Kidney epithelial cell (primary cell): ENCODE measurements at regions not wholly inside any gene's neighbourhood (a gene's known extent, or its start where the extent isn't known, plus 50 kb on each side); places are given as distances from the start of the nearest gene placed in this dataset.

ENCODE experiments used
- DNase-seq: peaks from one replicate; pipeline ENCODE4 v3.0.0-alpha.2; 2010; ENCODE audit warnings: low read depth
- H3K27me3 ChIP-seq: 2 replicates; pipeline ENCODE4 v1.6.0; 2011; ENCODE audit warnings: low read length; ENCODE audit not compliant: control insufficient read depth, insufficient read depth
- H3K36me3 ChIP-seq: 2 replicates; pipeline ENCODE4 v1.5.1; 2011; ENCODE audit warnings: low read length; ENCODE audit not compliant: control insufficient read depth, insufficient read depth
- H3K4me3 ChIP-seq: 2 replicates; pipeline ENCODE4 v1.5.1; 2011; ENCODE audit warnings: low read depth, mild to moderate bottlenecking, control low read depth, low read length
- TF ChIP-seq, protein P1 (sequence below): IDR thresholded peaks from 2 replicates; pipeline ENCODE4 v1.5.1; 2011; ENCODE audit warnings: mild to moderate bottlenecking, moderate library complexity, low read length, control low read depth, inconsistent platforms; ENCODE audit not compliant: insufficient read depth, poor library complexity, severe bottlenecking

- TF ChIP-seq, protein P1, sequence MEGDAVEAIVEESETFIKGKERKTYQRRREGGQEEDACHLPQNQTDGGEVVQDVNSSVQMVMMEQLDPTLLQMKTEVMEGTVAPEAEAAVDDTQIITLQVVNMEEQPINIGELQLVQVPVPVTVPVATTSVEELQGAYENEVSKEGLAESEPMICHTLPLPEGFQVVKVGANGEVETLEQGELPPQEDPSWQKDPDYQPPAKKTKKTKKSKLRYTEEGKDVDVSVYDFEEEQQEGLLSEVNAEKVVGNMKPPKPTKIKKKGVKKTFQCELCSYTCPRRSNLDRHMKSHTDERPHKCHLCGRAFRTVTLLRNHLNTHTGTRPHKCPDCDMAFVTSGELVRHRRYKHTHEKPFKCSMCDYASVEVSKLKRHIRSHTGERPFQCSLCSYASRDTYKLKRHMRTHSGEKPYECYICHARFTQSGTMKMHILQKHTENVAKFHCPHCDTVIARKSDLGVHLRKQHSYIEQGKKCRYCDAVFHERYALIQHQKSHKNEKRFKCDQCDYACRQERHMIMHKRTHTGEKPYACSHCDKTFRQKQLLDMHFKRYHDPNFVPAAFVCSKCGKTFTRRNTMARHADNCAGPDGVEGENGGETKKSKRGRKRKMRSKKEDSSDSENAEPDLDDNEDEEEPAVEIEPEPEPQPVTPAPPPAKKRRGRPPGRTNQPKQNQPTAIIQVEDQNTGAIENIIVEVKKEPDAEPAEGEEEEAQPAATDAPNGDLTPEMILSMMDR, result no peak
Observed at GRCh38 chr20:42020316-42020715, 402.1 kb upstream of the CHD6 start.

DNA sequence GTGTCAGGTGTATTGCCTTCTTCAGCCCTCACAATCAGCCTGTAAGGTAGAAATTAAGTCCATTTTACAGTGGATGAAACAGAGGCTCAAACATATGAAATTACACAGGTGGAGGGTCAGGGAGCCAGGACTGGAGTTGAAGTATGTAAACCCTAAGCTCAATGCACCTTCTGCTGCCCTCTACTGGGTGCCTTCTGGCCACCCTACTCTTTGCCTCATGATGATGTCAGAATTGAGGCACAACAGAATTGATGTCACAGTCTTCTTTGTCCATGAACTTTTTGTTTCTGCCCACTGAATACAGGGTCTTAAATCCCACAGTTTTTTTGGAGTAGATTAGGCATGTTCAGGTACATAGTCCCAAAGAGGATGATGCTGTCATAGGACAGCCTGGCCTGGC, 400.8 kb upstream of the CHD6 start:
- Histone ChIP-seq H3K27me3 (no peaks in the 10 kb centered on the region), H3K4me3 (no peak overlapping the region), H3K36me3 (no peaks in the 10 kb centered on the region)
- TF ChIP-seq, protein P1, result no peak
- no peak for DNase-seq

More at GRCh38 chr20:42020316-42020715, 402.1 kb upstream of the CHD6 start:
- Histone ChIP-seq H3K27me3 (no peaks in the 10 kb centered on the region), H3K36me3 (no peaks in the 10 kb centered on the region), H3K4me3 (no peak overlapping the region)
- DNase-seq, result no peak

DNA sequence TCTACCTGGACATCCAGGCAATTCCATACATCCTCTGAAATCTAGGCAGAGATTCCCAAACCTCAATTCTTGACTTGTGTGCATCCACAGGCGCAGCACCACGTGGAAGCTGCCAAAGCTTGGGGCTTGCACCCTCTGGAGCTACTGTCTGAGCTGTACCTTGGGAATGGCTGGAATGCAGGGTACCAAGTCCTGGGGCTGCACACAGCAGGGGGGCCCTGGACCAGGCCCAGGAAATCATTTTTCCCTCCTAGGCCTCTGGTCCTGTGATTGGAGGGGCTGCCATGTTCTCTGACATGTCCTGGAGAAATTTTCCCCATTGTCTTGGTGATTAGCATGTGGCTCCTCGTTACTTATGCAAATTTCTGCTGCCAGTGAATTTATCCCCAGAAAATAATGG, 391.9 kb upstream of the CHD6 start:
- H3K4me3 ChIP-seq, result no peak overlapping the region
- no peaks in the 10 kb centered on the region for H3K36me3 ChIP-seq
- no peak for DNase-seq
- H3K27me3 ChIP-seq, result no peaks in the 10 kb centered on the region
- TF ChIP-seq, protein P1, result no peak

DNA sequence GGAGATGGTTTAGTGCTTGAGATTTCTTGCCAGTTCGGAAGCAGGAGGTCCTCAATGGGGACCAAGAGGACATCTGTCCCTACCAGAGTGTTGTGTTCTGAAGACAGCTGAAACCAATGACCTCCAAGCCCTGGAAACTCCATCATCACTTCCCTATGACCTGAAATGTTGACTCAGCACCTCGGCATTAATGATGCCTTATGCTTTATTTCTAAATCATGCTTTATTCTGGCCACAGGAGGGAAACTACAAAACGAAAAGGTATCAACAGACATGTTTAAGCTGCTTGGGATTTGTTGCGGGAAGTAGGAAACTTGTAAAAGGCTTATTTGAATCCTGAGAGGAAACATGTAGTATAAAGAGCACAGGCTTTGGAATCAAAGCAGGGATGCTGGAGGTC, 389.1 kb upstream of the CHD6 start:
- TF ChIP-seq, protein P1, result no peak
- DNase-seq, result no peak
- no peaks in the 10 kb centered on the region for H3K27me3 ChIP-seq

GRCh38 chr20:42005211-42005610, 387.0 kb upstream of the CHD6 start:
- Histone ChIP-seq H3K27me3 (no peaks in the 10 kb centered on the region), H3K4me3 (no peak overlapping the region), H3K36me3 (no peaks in the 10 kb centered on the region)
- TF ChIP-seq, protein P1, result no peak
- no peak for DNase-seq

More for the DNA sequence above, 389.1 kb upstream of the CHD6 start:
- Histone ChIP-seq H3K4me3 (no peak overlapping the region), H3K36me3 (no peaks in the 10 kb centered on the region)

GRCh38 chr20:42003380-42003779, 385.2 kb upstream of the CHD6 start:
- no peak overlapping the region for H3K4me3 ChIP-seq
- DNase-seq, result no peak
- H3K27me3 ChIP-seq, result no peaks in the 10 kb centered on the region
- TF ChIP-seq, protein P1, result no peak
- H3K36me3 ChIP-seq, result no peaks in the 10 kb centered on the region
